PC-9 (cell line): ENCODE measurements at regions not wholly inside any gene's neighbourhood (a gene's known extent, or its start where the extent isn't known, plus 50 kb on each side); places are given as distances from the start of the nearest gene placed in this dataset.

Experiments used
- BruUV-seq: library from RNA; stranded (reverse); fragments of 400-500 nt; replicated peaks from 2 replicates; lab custom pipeline; 2021; lab: Mats Ljungman, UMichigan
- CTCF ChIA-PET: fragments of 300-600 bp; sonication (Branson Sonifier 250); formaldehyde crosslinking; loops from one replicate; lab custom pipeline; 2022; ENCODE audit warnings: antibody characterized with exemption; lab: Charles Lee
- POLR2A ChIA-PET: fragments of 300-600 bp; sonication (Branson Sonifier 250); formaldehyde crosslinking; loops from one replicate; lab custom pipeline; 2022; ENCODE audit warnings: antibody characterized with exemption; ENCODE audit not compliant: unreplicated experiment; lab: Charles Lee
- DNase-seq, 2 experiments: peaks; one replicate each; pipeline versions ENCODE4 v3.0.0 to v3.0.0-alpha.2; 2015 to 2022; ENCODE audit warnings: mixed read lengths in 1 of 2
- H2AFZ ChIP-seq: fragments of 200-600 bp; sonication (generic); 2 replicates; pipeline ENCODE4 v1.8.1; 2017; ENCODE audit warnings: antibody characterized with exemption
- H3F3A ChIP-seq: fragments of 200-600 bp; sonication (generic); 2 replicates; pipeline ENCODE4 v1.8.1; 2017; ENCODE audit warnings: antibody characterized with exemption, mild to moderate bottlenecking, low read depth; ENCODE audit not compliant: insufficient read depth
- H3K27ac ChIP-seq: fragments of 200-600 bp; sonication (generic); 2 replicates; pipeline ENCODE4 v1.6.1; 2016; ENCODE audit warnings: mixed run types
- H3K27me3 ChIP-seq: fragments of 200-600 bp; sonication (generic); 2 replicates; pipeline ENCODE4 v1.6.1; 2016; ENCODE audit warnings: low read depth, mixed run types; ENCODE audit not compliant: insufficient read depth
- H3K36me3 ChIP-seq: fragments of 200-600 bp; sonication (generic); 2 replicates; pipeline ENCODE4 v1.6.1; 2016; ENCODE audit warnings: low read depth, mixed run types
- H3K4me1 ChIP-seq: fragments of 200-600 bp; sonication (generic); replicated peaks from 2 replicates; pipeline ENCODE4 v1.6.1; 2016; ENCODE audit warnings: mixed run types; ENCODE audit not compliant: insufficient read depth
- H3K4me2 ChIP-seq: fragments of 200-600 bp; sonication (generic); 2 replicates; pipeline ENCODE4 v1.6.1; 2017; ENCODE audit warnings: mixed run types
- H3K4me3 ChIP-seq: fragments of 200-600 bp; sonication (generic); 2 replicates; pipeline ENCODE4 v1.6.1; 2016; ENCODE audit warnings: mixed run types
- H3K79me2 ChIP-seq: fragments of 200-600 bp; sonication (generic); 2 replicates; pipeline ENCODE4 v1.6.1; 2017; ENCODE audit warnings: low read depth, mixed run types
- H3K9me2 ChIP-seq: fragments of 200-600 bp; sonication (generic); 2 replicates; pipeline ENCODE4 v1.8.1; 2017; ENCODE audit warnings: mild to moderate bottlenecking; ENCODE audit not compliant: insufficient read depth
- H3K9me3 ChIP-seq: fragments of 200-600 bp; sonication (generic); 2 replicates; pipeline ENCODE4 v1.8.1; 2016; ENCODE audit warnings: low read depth; ENCODE audit not compliant: insufficient read depth
- H4K20me1 ChIP-seq: fragments of 200-600 bp; sonication (generic); 2 replicates; pipeline ENCODE4 v1.8.1; 2017; ENCODE audit not compliant: insufficient read depth
- EZH2 ChIP-seq: fragments of 200-600 bp; sonication (generic); IDR thresholded peaks from 2 replicates; pipeline ENCODE4 v1.8.0; 2017; ENCODE audit warnings: antibody characterized with exemption, low read depth
- intact Hi-C: fragments of 100-400 bp; cut with micrococcal nuclease; formaldehyde crosslinking; loops from one replicate; pipeline ENCODE4 v1.10.0; 2022; ENCODE audit not compliant: unreplicated experiment
- TF ChIP-seq, protein P1 (sequence below): fragments of 200-600 bp; sonication (generic); conservative IDR thresholded peaks from 2 replicates; pipeline ENCODE4 v1.6.1; 2017; ENCODE audit warnings: mixed run types, antibody characterized with exemption, mild to moderate bottlenecking, moderate library complexity

DNA sequence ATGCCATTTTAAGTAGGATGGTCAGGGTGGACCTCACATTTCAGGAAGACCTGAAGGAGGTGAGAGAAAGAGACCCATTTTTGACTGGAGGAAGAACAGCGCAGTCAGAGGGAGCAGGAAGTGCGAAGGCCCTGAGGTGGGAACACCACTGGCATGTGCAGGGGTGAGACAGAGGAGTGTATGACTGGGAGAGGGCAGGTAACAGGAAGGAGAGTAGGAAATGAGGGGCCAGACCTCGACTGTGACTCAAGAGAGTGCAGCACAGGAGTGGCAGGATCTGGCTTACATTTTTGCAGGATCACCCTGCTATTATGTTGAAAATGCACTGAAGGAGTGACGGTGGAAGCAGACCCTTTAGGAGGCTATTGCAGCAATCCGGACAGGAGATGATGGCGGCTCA lies 117.7 kb upstream of the CDYL start:
- Histone ChIP-seq H3K4me2 (no peak overlapping the region), H3K4me3 (no peak overlapping the region), H3K79me2 (no peaks in the 10 kb centered on the region), H3K27ac (no peak overlapping the region), H4K20me1 (no peaks in the 10 kb centered on the region), H2AFZ (no peak overlapping the region), H3K9me3 (no peaks in the 10 kb centered on the region), H3K9me2 (no peaks in the 10 kb centered on the region), H3K27me3 (no peaks in the 10 kb centered on the region), H3K36me3 (no peaks in the 10 kb centered on the region), H3K4me1 (no peaks in the 10 kb centered on the region), H3F3A (no peaks in the 10 kb centered on the region)
- no TSS peak for BruUV-seq
- DNase-seq, result no peak
- intact Hi-C loops, result no loop called here
- CTCF ChIA-PET, result no interaction called here
- POLR2A ChIA-PET, result no interaction called here
- TF ChIP-seq, protein P1, sequence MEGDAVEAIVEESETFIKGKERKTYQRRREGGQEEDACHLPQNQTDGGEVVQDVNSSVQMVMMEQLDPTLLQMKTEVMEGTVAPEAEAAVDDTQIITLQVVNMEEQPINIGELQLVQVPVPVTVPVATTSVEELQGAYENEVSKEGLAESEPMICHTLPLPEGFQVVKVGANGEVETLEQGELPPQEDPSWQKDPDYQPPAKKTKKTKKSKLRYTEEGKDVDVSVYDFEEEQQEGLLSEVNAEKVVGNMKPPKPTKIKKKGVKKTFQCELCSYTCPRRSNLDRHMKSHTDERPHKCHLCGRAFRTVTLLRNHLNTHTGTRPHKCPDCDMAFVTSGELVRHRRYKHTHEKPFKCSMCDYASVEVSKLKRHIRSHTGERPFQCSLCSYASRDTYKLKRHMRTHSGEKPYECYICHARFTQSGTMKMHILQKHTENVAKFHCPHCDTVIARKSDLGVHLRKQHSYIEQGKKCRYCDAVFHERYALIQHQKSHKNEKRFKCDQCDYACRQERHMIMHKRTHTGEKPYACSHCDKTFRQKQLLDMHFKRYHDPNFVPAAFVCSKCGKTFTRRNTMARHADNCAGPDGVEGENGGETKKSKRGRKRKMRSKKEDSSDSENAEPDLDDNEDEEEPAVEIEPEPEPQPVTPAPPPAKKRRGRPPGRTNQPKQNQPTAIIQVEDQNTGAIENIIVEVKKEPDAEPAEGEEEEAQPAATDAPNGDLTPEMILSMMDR, result no peak
- TF ChIP-seq EZH2, result no peak

DNA sequence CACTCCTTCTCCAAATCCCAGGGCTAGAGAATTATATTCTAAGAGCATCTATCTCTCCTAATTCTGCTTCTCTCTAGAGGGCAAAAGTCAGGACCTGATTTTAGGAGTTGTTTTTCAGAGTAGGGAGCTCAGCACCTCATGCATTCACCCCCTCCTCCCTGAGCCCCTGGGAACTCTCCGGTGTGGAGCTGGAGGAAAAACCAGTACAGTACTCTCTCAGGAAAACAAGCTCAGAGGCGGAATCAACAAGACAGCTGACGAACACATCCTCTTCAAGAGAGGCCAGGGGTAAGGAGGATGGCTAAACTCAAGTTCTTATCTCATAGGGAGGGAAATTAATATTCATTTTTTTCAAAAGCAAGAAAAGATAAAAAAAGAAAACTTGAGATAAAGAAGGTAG lies 120.1 kb upstream of the CDYL start:
- BruUV-seq, result no TSS peak
- no peak for DNase-seq
- Histone ChIP-seq H3F3A (no peaks in the 10 kb centered on the region), H3K79me2 (no peaks in the 10 kb centered on the region), H3K4me2 (no peak overlapping the region), H3K27ac (no peak overlapping the region), H4K20me1 (no peaks in the 10 kb centered on the region), H3K4me1 (no peaks in the 10 kb centered on the region), H3K9me3 (no peaks in the 10 kb centered on the region), H3K9me2 (no peaks in the 10 kb centered on the region), H2AFZ (no peak overlapping the region), H3K36me3 (no peaks in the 10 kb centered on the region), H3K4me3 (no peak overlapping the region), H3K27me3 (no peaks in the 10 kb centered on the region)
- POLR2A ChIA-PET, result no interaction called here
- TF ChIP-seq, protein P1, result no peak
- no peak for TF ChIP-seq EZH2
- intact Hi-C loops, result no loop called here
- CTCF ChIA-PET, result no interaction called here

DNA sequence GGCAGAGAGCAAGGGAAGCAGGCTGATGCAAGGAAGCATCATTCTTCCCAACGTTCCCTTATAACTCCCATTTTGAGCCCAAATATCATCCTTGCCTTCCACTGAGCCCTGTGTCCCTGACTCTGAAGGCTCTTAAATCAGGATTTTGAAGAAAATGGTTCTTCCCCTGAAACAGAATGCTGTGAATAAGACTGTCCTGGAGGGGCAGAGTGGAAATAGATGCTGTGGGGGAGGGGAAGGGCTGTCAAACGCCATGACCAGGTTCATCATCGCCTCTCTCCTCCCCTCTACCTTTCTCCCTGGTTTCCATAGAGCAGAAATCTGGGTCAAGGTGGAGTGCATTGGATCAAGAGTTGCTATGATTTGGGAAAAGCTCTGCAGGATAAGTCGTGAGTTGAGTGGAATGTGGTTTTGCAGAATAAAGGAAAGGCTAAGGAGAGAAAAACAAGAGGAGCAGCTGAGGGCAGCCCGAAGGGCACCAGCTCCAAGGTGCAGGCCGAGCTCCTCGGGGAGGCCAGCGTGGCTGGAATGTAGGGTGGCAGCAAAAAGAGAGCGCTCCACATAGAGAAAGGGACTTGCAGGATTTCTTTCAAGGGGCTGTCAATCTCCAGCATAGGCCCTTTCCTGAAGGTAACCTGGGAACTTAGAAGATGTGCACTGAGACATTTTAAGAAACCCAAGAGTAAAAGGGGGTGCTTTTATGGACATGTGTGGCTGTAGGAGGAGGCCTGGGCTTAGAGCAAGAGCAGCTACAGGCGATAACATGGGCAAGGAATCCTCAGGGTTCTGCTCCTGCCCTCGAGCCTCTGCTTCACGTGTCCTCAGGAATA lies 120.8 kb upstream of the CDYL start:
- Histone ChIP-seq H3K4me3 (no peak overlapping the region), H2AFZ (no peak overlapping the region), H3K27me3 (no peaks in the 10 kb centered on the region), H3K36me3 (no peaks in the 10 kb centered on the region), H3K4me1 (no peaks in the 10 kb centered on the region), H3K9me3 (no peaks in the 10 kb centered on the region), H3K27ac (no peak overlapping the region), H4K20me1 (no peaks in the 10 kb centered on the region), H3K79me2 (no peaks in the 10 kb centered on the region), H3K4me2 (no peak overlapping the region), H3K9me2 (no peaks in the 10 kb centered on the region), H3F3A (no peaks in the 10 kb centered on the region)
- DNase-seq, result no peak
- BruUV-seq, result no TSS peak
- CTCF ChIA-PET, result no interaction called here
- POLR2A ChIA-PET, result no interaction called here
- no peak for TF ChIP-seq EZH2
- TF ChIP-seq, protein P1, result no peak
- intact Hi-C loops, result no loop called here
